ENCODE measurements at regions not wholly inside any gene's neighbourhood (a gene's known extent, or its start where the extent isn't known, plus 50 kb on each side); places are given as distances from the start of the nearest gene placed in this dataset.
"Not testable (repeated sequence)": the region's sequence is repeated elsewhere in the genome, so short reads cannot be mapped to it uniquely, and the experiment has no call there.

- no peak for DNase-seq (ENCODE audit: low read depth)
Measured at GRCh38 chr11:82056450-82056849, 677.2 kb downstream of the FAM181B start.

- no peak for DNase-seq (ENCODE audit: low read depth)
Measured at GRCh38 chr11:82049199-82049598, 684.5 kb downstream of the FAM181B start.

GRCh38 chr11:82047200-82047599 lies 686.5 kb downstream of the FAM181B start:
- DNase-seq (ENCODE audit: low read depth): no peak

- no peak for DNase-seq (ENCODE audit: low read depth)
Measured at GRCh38 chr11:82046778-82047177, 686.9 kb downstream of the FAM181B start.

- no peak for DNase-seq (ENCODE audit: low read depth)
Measured at GRCh38 chr11:82045748-82046457, 687.8 kb downstream of the FAM181B start.

GRCh38 chr11:82043316-82043715 lies 690.3 kb downstream of the FAM181B start:
- DNase-seq (ENCODE audit: low read depth): no peak

GRCh38 chr11:82041764-82042163 lies 691.9 kb downstream of the FAM181B start:
- DNase-seq (ENCODE audit: low read depth): no peak

GRCh38 chr11:82038154-82038553 lies 695.5 kb downstream of the FAM181B start:
- no peak for DNase-seq (ENCODE audit: low read depth)

- no peak for DNase-seq (ENCODE audit: low read depth)
Measured at GRCh38 chr11:82034527-82034926, 699.1 kb downstream of the FAM181B start.

GRCh38 chr11:82027335-82027734 lies 706.3 kb downstream of the FAM181B start:
- not testable (repeated sequence) for DNase-seq (ENCODE audit: low read depth)

- no peak for DNase-seq (ENCODE audit: low read depth)
Measured at GRCh38 chr11:82024760-82025159, 708.9 kb downstream of the FAM181B start.

- no peak for DNase-seq (ENCODE audit: low read depth)
Measured at GRCh38 chr11:82012276-82012675, 721.4 kb downstream of the FAM181B start.

- no peak for DNase-seq (ENCODE audit: low read depth)
Measured at GRCh38 chr11:82009133-82009532, 724.5 kb downstream of the FAM181B start.

GRCh38 chr11:82007521-82007920 lies 726.1 kb downstream of the FAM181B start:
- DNase-seq (ENCODE audit: low read depth): no peak

- DNase-seq (ENCODE audit: low read depth): no peak
Measured at GRCh38 chr11:82004537-82005213, 729.0 kb downstream of the FAM181B start.

GRCh38 chr11:82003671-82004515 lies 729.8 kb downstream of the FAM181B start:
- DNase-seq (ENCODE audit: low read depth): no peak

- DNase-seq (ENCODE audit: low read depth): no peak
Measured at GRCh38 chr11:82003024-82003423, 730.6 kb downstream of the FAM181B start.

- no peak for DNase-seq (ENCODE audit: low read depth)
Measured at GRCh38 chr11:81995889-81996288, 737.8 kb downstream of the FAM181B start.

- DNase-seq (ENCODE audit: low read depth): no peak
Measured at GRCh38 chr11:81993755-81994154, 739.9 kb downstream of the FAM181B start.

GRCh38 chr11:81990659-81991443 lies 742.8 kb downstream of the FAM181B start:
- DNase-seq (ENCODE audit: low read depth): no peak

- DNase-seq (ENCODE audit: low read depth): no peak
Measured at GRCh38 chr11:81989093-81989492, 744.6 kb downstream of the FAM181B start.
